Esophagus squamous epithelium (tissue), 5 donors: ENCODE measurements at regions not wholly inside any gene's neighbourhood (a gene's known extent, or its start where the extent isn't known, plus 50 kb on each side); places are given as distances from the start of the nearest gene placed in this dataset.

Source experiments
- DNase-seq: peaks from one replicate; lab custom pipeline; 2025; lab: John Stamatoyannopoulos, UW
- H3K27ac ChIP-seq, 4 donors: fragments of 200-600 bp; sonication (generic); one replicate each; pipeline ENCODE4 v1.5.1; 2016 to 2019; ENCODE audit warnings: mild to moderate bottlenecking in 1 of 4
- H3K27me3 ChIP-seq, 4 donors: fragments of 200-600 bp; sonication (generic); 1 replicate in 3 of 4; 2 replicates in 1 of 4; pipeline versions ENCODE4 v1.5.1 to v1.6.0; 2017 to 2021; ENCODE audit warnings: antibody characterized with exemption in 1 of 4
- H3K36me3 ChIP-seq, 3 donors: fragments of 200-600 bp; sonication (generic); one replicate each; pipeline ENCODE4 v1.5.1; 2016 to 2019
- H3K4me1 ChIP-seq, 3 donors: fragments of 200-600 bp; sonication (generic); one replicate each; pipeline ENCODE4 v1.5.1; 2017 to 2019
- H3K4me3 ChIP-seq, 4 donors: fragments of 200-600 bp; sonication (generic); 1 replicate in 3 of 4; 2 replicates in 1 of 4; pipeline ENCODE4 v1.5.1; 2016 to 2019; ENCODE audit warnings: mild to moderate bottlenecking in 2 of 4, moderate library complexity in 1 of 4
- H3K9me3 ChIP-seq, 3 donors: fragments of 200-600 bp; sonication (generic); one replicate each; pipeline ENCODE4 v1.5.1; 2016 to 2019
- POLR2A ChIP-seq, 4 donors: fragments of 450-650 bp; IDR thresholded peaks; one replicate each; pipeline ENCODE4 v1.6.1; 2017; ENCODE audit warnings: antibody characterized with exemption in 4 of 4, mild to moderate bottlenecking in 4 of 4, moderate library complexity in 3 of 4
- WGBS, 2 donors: methylation state at CpG; one replicate each; pipeline ENCODE4 v1.1.5; 2018; 5-methylcytosine and 5-hydroxymethylcytosine counted together
- intact Hi-C: fragments of 100-400 bp; cut with DNase I; formaldehyde crosslinking; loops from one replicate; pipeline ENCODE4 v1.15.0; 2022
- TF ChIP-seq, protein P1 (sequence below), 6 experiments: fragments of 450-650 bp in 4 of 6; fragments of 200-600 bp in 2 of 6; sonication (generic) in 2 of 6; IDR thresholded peaks; one replicate each; pipeline ENCODE4 v1.5.1; 2016 to 2019; ENCODE audit warnings: antibody characterized with exemption in 6 of 6, mild to moderate bottlenecking in 4 of 6, moderate library complexity in 4 of 6
- donor health status: DM: yes; HTN: yes; CAD: no.

DNA sequence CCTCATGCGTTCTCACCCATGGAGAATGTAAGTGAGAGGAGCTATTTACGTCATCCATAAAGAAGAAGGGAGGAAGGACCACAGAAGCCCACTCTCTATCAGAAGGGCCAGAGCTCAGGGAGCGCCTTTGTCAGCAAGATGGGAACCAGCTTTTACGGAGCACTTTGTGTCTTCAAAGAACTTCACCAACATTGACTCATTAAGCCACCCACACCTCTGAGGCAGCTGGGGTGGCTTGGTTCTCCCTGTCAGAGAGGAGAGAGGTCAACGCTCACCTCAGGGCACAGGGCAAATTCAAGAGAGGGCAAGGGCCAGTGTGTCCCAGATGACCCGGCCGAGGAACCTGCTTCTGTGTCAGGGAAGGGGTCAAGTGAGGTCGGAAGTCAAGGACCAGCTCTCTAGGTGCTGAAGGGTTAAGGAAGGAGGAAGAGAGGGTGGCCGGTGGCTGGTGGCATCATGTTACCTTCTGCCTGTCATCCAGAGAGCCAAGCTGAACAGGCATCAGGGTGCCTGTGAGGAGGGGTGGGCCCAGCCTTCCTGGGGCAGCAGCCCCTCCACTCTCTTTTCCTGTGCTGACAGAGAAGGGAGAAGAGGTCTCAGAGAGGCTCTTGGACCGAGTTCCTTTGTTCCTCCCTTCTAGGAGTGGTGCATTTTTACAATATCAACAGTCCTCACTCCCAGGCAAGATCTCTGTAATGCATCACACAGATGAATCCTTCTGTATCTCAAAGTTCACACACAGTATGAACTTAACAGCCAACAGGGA, 109.0 kb downstream of the ETS2 start:
- Histone ChIP-seq H3K36me3 (no peaks in the 10 kb centered on the region), H3K9me3 (no peaks in the 10 kb centered on the region), H3K4me3 (no peak overlapping the region), H3K27ac (peak overlapping the region; percentile 89 to 95 (median 94)), H3K4me1 (peaks cover 22 to 91% (median 64%) of the 10 kb centered on the region in 3 donors), H3K27me3 (no peaks in the 10 kb centered on the region)
- 42 to 56% methylated on average over 6 of the region's 10 CpGs for WGBS, 2 donors
- TF ChIP-seq, protein P1, sequence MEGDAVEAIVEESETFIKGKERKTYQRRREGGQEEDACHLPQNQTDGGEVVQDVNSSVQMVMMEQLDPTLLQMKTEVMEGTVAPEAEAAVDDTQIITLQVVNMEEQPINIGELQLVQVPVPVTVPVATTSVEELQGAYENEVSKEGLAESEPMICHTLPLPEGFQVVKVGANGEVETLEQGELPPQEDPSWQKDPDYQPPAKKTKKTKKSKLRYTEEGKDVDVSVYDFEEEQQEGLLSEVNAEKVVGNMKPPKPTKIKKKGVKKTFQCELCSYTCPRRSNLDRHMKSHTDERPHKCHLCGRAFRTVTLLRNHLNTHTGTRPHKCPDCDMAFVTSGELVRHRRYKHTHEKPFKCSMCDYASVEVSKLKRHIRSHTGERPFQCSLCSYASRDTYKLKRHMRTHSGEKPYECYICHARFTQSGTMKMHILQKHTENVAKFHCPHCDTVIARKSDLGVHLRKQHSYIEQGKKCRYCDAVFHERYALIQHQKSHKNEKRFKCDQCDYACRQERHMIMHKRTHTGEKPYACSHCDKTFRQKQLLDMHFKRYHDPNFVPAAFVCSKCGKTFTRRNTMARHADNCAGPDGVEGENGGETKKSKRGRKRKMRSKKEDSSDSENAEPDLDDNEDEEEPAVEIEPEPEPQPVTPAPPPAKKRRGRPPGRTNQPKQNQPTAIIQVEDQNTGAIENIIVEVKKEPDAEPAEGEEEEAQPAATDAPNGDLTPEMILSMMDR (IDR thresholded peaks at IDR 0.05): no peak
- no peak for TF ChIP-seq POLR2A (IDR thresholded peaks at IDR 0.05)
- intact Hi-C loops: loop anchor here (5.0 to 10.0 kb wide), 2 partner anchors 107 to 210 kb away; partner anchors contain the start of gene ETS2
- DNase-seq: no peak

GRCh38 chr21:38913893-38914527, 108.3 kb downstream of the ETS2 start:
- Histone ChIP-seq H3K36me3 (no peaks in the 10 kb centered on the region), H3K27ac (peak overlapping the region; percentile 89 to 95 (median 94)), H3K9me3 (no peaks in the 10 kb centered on the region), H3K27me3 (no peaks in the 10 kb centered on the region), H3K4me1 (peaks cover 29 to 96% (median 69%) of the 10 kb centered on the region in 3 donors), H3K4me3 (no peak overlapping the region)
- TF ChIP-seq, protein P1 (IDR thresholded peaks at IDR 0.05): no peak
- TF ChIP-seq POLR2A (IDR thresholded peaks at IDR 0.05): no peak
- 48 to 64% methylated on average over 3 of the region's 3 CpGs for WGBS, 2 donors
- intact Hi-C loops: loop anchor here (5.0 to 10.0 kb wide), 2 partner anchors 107 to 211 kb away; partner anchors contain the start of gene ETS2
- no peak for DNase-seq

DNA sequence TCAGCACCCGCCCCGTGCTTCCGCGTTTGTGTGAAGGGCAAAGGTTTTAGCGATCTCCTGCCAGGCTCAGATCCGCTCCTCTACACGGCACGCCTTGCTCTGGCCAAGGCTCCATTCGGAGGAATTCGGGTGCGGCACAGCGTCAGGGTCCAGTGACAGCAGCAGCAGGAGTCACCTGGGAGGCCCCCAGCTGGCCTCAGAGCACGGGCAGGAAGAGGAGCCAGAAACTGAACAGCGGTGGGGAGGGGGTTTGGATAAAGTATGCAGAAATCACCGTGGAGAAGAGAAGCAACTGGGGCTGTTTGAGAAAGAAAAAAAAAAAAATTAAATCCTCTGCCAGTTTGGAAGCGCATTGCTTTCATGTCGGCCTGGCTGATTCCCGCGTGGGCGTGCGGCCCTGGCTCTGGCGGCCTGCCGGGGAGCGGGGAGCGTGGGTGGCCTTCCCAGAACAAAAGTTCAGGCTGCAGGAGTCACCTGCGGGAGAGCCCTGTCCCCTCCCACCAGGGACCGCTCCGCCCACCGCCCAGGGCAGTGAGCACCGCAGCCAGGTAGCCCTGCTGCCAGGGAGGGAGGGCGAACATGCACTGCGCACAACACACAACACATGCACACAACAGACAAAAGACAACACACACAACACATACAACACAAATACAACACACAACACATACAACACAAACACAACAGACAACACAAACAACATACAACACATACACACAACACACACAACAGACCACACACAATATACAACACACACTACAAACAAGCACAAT, 107.6 kb downstream of the ETS2 start:
- Histone ChIP-seq H3K9me3 (no peaks in the 10 kb centered on the region), H3K4me1 (peaks cover 35 to 99% (median 74%) of the 10 kb centered on the region in 3 donors), H3K27ac (peak overlapping the region; percentile 89 to 95 (median 94)), H3K4me3 (peak overlapping the region in 3 of 4 donors; percentile 18 to 33 (median 26)), H3K36me3 (no peaks in the 10 kb centered on the region), H3K27me3 (no peaks in the 10 kb centered on the region)
- DNase-seq: no peak
- WGBS, 2 donors: 11 to 15% methylated on average over 17 of the region's 32 CpGs
- intact Hi-C loops: loop anchor here (5.0 to 10.0 kb wide), 2 partner anchors 106 to 211 kb away; partner anchors contain the start of gene ETS2
- TF ChIP-seq, protein P1 (IDR thresholded peaks at IDR 0.05): no peak
- TF ChIP-seq POLR2A (IDR thresholded peaks at IDR 0.05): no peak

DNA sequence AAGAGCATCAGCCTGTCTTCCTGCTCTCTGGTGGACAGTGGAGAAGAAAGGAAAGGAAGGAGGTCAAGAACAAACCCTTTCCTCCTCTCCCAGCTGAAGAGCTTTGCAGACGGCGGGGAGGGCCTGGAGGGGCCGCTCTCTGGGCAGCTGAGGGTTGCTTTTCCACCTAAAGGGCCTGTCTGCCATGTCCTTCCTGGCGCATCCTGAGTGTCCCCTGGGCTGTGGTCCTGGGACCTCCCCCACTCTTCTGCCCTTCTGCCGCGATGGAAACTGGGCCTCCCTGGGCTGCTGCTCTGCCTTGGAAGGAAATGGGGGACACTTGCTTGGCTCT, 107.0 kb downstream of the ETS2 start:
- Histone ChIP-seq H3K4me3 (peak overlapping the region in 3 of 4 donors; percentile 18 to 33 (median 26)), H3K4me1 (peaks cover 38 to 99% (median 79%) of the 10 kb centered on the region in 3 donors), H3K36me3 (no peaks in the 10 kb centered on the region), H3K9me3 (no peaks in the 10 kb centered on the region), H3K27ac (peak overlapping the region; percentile 89 to 95 (median 94)), H3K27me3 (no peaks in the 10 kb centered on the region)
- TF ChIP-seq, protein P1 (IDR thresholded peaks at IDR 0.05): no peak
- TF ChIP-seq POLR2A (IDR thresholded peaks at IDR 0.05): no peak
- WGBS, 2 donors: 27 to 40% methylated on average over 3 to 6 of the region's 6 CpGs
- no peak for DNase-seq
- intact Hi-C loops: loop anchor here (5.0 to 10.0 kb wide), 2 partner anchors 105 to 212 kb away; partner anchors contain the start of gene ETS2
